Transverse colon (tissue), 4 donors: ENCODE measurements at regions not wholly inside any gene's neighbourhood (a gene's known extent, or its start where the extent isn't known, plus 50 kb on each side); places are given as distances from the start of the nearest gene placed in this dataset.

Experiments used
- DNase-seq: peaks from one replicate; pipeline ENCODE4 v3.0.0-alpha.2; 2019
- H3K27ac ChIP-seq, 4 donors: fragments of 200-600 bp; sonication (generic); 2 replicates each; pipeline ENCODE4 v1.5.1; 2016 to 2018; ENCODE audit warnings: inconsistent platforms in 4 of 4
- H3K27me3 ChIP-seq: fragments of 200-600 bp; sonication (generic); 2 replicates; pipeline ENCODE4 v1.5.1; 2017; ENCODE audit warnings: inconsistent platforms
- H3K36me3 ChIP-seq, 4 donors: fragments of 200-600 bp; sonication (generic); 2 replicates each; pipeline ENCODE4 v1.5.1; 2017 to 2019; ENCODE audit warnings: inconsistent platforms in 4 of 4
- H3K4me1 ChIP-seq, 4 donors: fragments of 200-600 bp; sonication (generic); 2 replicates each; pipeline ENCODE4 v1.5.1; 2017 to 2020; ENCODE audit warnings: inconsistent platforms in 4 of 4
- H3K4me3 ChIP-seq, 4 donors: fragments of 200-600 bp; sonication (generic); 1 replicate in 1 of 4; 2 replicates in 3 of 4; pipeline versions ENCODE4 v1.5.1 to v1.6.1; 2017 to 2019; ENCODE audit warnings: inconsistent platforms in 4 of 4
- H3K9me3 ChIP-seq, 2 donors: fragments of 200-600 bp; sonication (generic); 2 replicates each; pipeline ENCODE4 v1.5.1; 2017 to 2019; ENCODE audit warnings: inconsistent platforms in 2 of 2
- CTCF ChIP-seq, 5 experiments: fragments of 200-600 bp in 3 of 5; fragments of 450-650 bp in 2 of 5; sonication (generic) in 3 of 5; IDR thresholded peaks; 1 replicate in 2 of 5; 2 replicates in 3 of 5; pipeline ENCODE4 v1.5.1; 2016 to 2017; ENCODE audit warnings: antibody characterized with exemption in 5 of 5, inconsistent platforms in 3 of 5, mild to moderate bottlenecking in 2 of 5, moderate library complexity in 1 of 5
- EP300 ChIP-seq: sonication (generic); formaldehyde crosslinking; IDR thresholded peaks from one replicate; pipeline ENCODE4 v1.6.1; 2017; ENCODE audit warnings: antibody characterized with exemption, low read depth
- POLR2A ChIP-seq: fragments of 450-650 bp; IDR thresholded peaks from one replicate; pipeline ENCODE4 v1.6.1; 2016; ENCODE audit warnings: antibody characterized with exemption, mild to moderate bottlenecking, moderate library complexity
- POLR2AphosphoS5 ChIP-seq, 3 donors: sonication (generic); formaldehyde crosslinking; IDR thresholded peaks; one replicate each; pipeline ENCODE4 v1.6.1; 2016; ENCODE audit warnings: antibody characterized with exemption in 3 of 3
- WGBS, 2 donors: methylation state at CpG; one replicate each; pipeline ENCODE4 v1.1.5; 2018; ENCODE audit warnings: low coverage in 1 of 2; 5-methylcytosine and 5-hydroxymethylcytosine counted together
- in situ Hi-C, 4 donors: fragments of 200-750 bp; cut with MboI; loops; one replicate each; pipeline versions ENCODE4 v1.15.0 to v1.15.1; 2017; ENCODE audit warnings: low sequenced_read_pairs in 3 of 4, low pct_ligation_motif_present in 1 of 4, low pct_unique_long_range_greater_than_20kb in 1 of 4
- intact Hi-C: fragments of 100-400 bp; cut with DNase I; formaldehyde crosslinking; loops from one replicate; pipeline ENCODE4 v1.15.1; 2023; ENCODE audit warnings: low total_unique reads

DNA sequence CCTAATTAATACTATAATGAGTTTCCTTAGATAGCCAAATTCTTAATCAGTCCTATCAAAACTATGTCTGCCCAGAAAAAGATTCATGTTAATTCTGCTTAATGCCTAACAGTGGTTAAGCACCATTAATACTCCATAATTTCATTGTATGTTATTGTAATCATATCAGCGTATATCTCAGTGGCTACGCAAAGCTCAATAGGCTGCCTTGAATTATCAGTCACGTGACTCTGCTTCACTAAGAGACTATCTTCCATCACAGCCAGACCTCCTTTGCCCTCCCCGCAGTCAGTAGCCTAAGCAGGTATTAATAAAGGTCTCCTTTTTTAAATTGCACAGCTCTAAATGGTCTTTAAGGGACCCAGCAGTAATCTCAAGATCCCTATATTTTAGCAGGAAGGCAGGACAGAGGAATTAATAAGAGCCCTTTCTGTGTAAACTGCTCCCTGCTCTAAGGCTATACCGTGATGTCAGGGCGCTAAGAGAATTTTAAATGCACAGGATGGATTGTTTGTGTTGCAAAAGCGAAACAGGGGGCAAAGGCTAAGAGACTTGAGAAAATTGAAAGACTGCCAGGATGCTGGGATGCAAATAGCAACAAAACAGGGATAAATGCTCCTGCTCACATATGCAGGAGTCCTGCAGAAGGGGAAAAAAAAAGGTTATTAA, 215.6 kb upstream of the POU3F3 start:
- DNase-seq, result no peak
- Histone ChIP-seq H3K27me3 (no peaks in the 10 kb centered on the region), H3K27ac (no peak overlapping the region), H3K4me1 (no peaks in the 10 kb centered on the region), H3K36me3 (no peaks in the 10 kb centered on the region), H3K4me3 (no peak overlapping the region), H3K9me3 (no peaks in the 10 kb centered on the region)
- TF ChIP-seq EP300 (no peak), POLR2A (no peak), POLR2AphosphoS5 (IDR thresholded peaks at IDR 0.05) (no peak), CTCF (IDR thresholded peaks at IDR 0.05) (no peak)
- WGBS, 2 donors, result 55 to 57% methylated on average over 7 of the region's 7 CpGs
- in situ Hi-C loops, result no loop called here
- intact Hi-C loops, result no loop called here

DNA sequence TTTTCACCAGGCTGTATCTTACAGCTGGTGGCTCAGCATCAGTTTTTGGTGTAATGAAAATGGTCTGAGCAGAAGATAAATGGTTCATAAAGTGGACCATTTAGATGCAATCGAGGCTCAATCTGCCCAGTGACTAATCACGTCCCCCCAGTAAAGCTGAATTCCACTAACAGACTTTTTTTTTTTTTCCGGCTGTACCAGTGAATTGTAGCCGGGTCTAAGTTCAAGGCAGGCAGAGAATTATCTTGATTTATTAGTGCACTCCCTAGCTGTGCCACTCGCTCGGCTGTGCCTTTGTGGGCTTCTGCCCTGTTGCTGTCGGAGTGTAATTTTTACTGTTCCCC, 215.1 kb upstream of the POU3F3 start:
- Histone ChIP-seq H3K9me3 (no peaks in the 10 kb centered on the region), H3K27ac (no peak overlapping the region), H3K4me1 (no peaks in the 10 kb centered on the region), H3K36me3 (no peaks in the 10 kb centered on the region), H3K4me3 (no peak overlapping the region), H3K27me3 (no peaks in the 10 kb centered on the region)
- DNase-seq, result no peak
- intact Hi-C loops, result no loop called here
- TF ChIP-seq POLR2AphosphoS5 (IDR thresholded peaks at IDR 0.05), result no peak
- TF ChIP-seq POLR2A, result no peak
- no peak for TF ChIP-seq EP300
- TF ChIP-seq CTCF (IDR thresholded peaks at IDR 0.05), result no peak
- in situ Hi-C loops, result no loop called here
- whole genome bisulfite sequencing, 2 donors, result 29 to 50% methylated on average over 6 to 7 of the region's 7 CpGs

- H3K4me1 ChIP-seq, result no peaks in the 10 kb centered on the region
- TF ChIP-seq POLR2AphosphoS5 (IDR thresholded peaks at IDR 0.05) (no peak), CTCF (IDR thresholded peaks at IDR 0.05) (no peak), EP300 (no peak), POLR2A (no peak)
- no peaks in the 10 kb centered on the region for H3K27me3 ChIP-seq
- no peak overlapping the region for H3K27ac ChIP-seq
- H3K36me3 ChIP-seq, result no peaks in the 10 kb centered on the region
- in situ Hi-C loops (no loop called here), intact Hi-C loops (no loop called here)
- no peak overlapping the region for H3K4me3 ChIP-seq
- WGBS, 2 donors, result 52 to 67% methylated on average over 2 of the region's 2 CpGs
- H3K9me3 ChIP-seq, result no peaks in the 10 kb centered on the region
- no peak for DNase-seq
Measured at GRCh38 chr2:104641786-104642185, 212.1 kb upstream of the POU3F3 start.

GRCh38 chr2:104648376-104648775, 205.5 kb upstream of the POU3F3 start:
- TF ChIP-seq POLR2A (no peak), POLR2AphosphoS5 (IDR thresholded peaks at IDR 0.05) (no peak), EP300 (no peak), CTCF (IDR thresholded peaks at IDR 0.05) (no peak)
- 50 to 58% methylated on average over 2 of the region's 2 CpGs for WGBS, 2 donors
- no peaks in the 10 kb centered on the region for H3K4me1 ChIP-seq
- no peak overlapping the region for H3K27ac ChIP-seq
- H3K4me3 ChIP-seq, result no peak overlapping the region
- H3K36me3 ChIP-seq, result no peaks in the 10 kb centered on the region
- in situ Hi-C loops, result no loop called here
- no peaks in the 10 kb centered on the region for H3K9me3 ChIP-seq
- intact Hi-C loops, result no loop called here
- no peaks in the 10 kb centered on the region for H3K27me3 ChIP-seq
- DNase-seq, result no peak
